ENCODE measurements at regions not wholly inside any gene's neighbourhood (a gene's known extent, or its start where the extent isn't known, plus 50 kb on each side); places are given as distances from the start of the nearest gene placed in this dataset.

- TF ChIP-seq CTCF (IDR thresholded peaks at IDR 0.05) (no peak), POLR2A (IDR thresholded peaks at IDR 0.05) (no peak)
Observed at GRCh38 chr1:82465024-82465423, 664.3 kb downstream of the ADGRL2 start.
